ENCODE measurements at regions not wholly inside any gene's neighbourhood (a gene's known extent, or its start where the extent isn't known, plus 50 kb on each side); places are given as distances from the start of the nearest gene placed in this dataset.

GRCh38 chr3:53999725-54000124 is 108.1 kb upstream of the SELENOK start:
- Histone ChIP-seq H3K4me3 (ENCODE audit: control insufficient read depth in 2 of 3, extremely low read depth in 1 of 3, insufficient read depth in 2 of 3, low read depth in 1 of 3, low read length in 3 of 3) (no peak overlapping the region), H4K20me1 (ENCODE audit: control insufficient read depth, extremely low read depth, insufficient read depth, low read length) (no peaks in the 10 kb centered on the region), H3K27me3 (ENCODE audit: control insufficient read depth, extremely low read depth, insufficient read depth, low read length) (no peaks in the 10 kb centered on the region), H2AFZ (ENCODE audit: control insufficient read depth, low read length) (no peak overlapping the region), H3K27ac (ENCODE audit: control insufficient read depth, insufficient read depth, low read length) (no peak overlapping the region), H3K79me2 (ENCODE audit: control insufficient read depth, insufficient read depth, low read length) (no peaks in the 10 kb centered on the region), H3K4me1 (ENCODE audit: control insufficient read depth, extremely low read depth, insufficient read depth, low read length) (no peaks in the 10 kb centered on the region), H3K9me3 (ENCODE audit: control insufficient read depth, low read depth, low read length) (no peaks in the 10 kb centered on the region), H3K36me3 (ENCODE audit: control insufficient read depth in 2 of 2, extremely low read depth in 1 of 2, insufficient read depth in 2 of 2, low read length in 2 of 2) (no peaks in the 10 kb centered on the region), H3K9ac (ENCODE audit: control insufficient read depth, extremely low read depth, insufficient read depth, low read length) (no peak overlapping the region), H3K4me2 (ENCODE audit: control insufficient read depth, extremely low read depth, insufficient read depth, low read depth, low read length) (no peak overlapping the region), H3K9me1 (ENCODE audit: control insufficient read depth, extremely low read depth, insufficient read depth, low read length) (no peaks in the 10 kb centered on the region)
- dilution Hi-C loops (cut with MboI; ENCODE audit: extremely low pct_ligation_motif_present, low sequenced_read_pairs) = no loop called here
- FAIRE-seq = no peak
- no peak for DNase-seq (ENCODE audit: low read depth, low spot score)
- TF ChIP-seq EZH2 (IDR thresholded peaks at IDR 0.05; ENCODE audit: low read length) (no peak), CTCF (optimal IDR thresholded peaks at IDR 0.05 in 1 of 3, IDR thresholded peaks at IDR 0.05 in 1 of 3, conservative IDR thresholded peaks at IDR 0.05 in 1 of 3; ENCODE audit: extremely low read depth in 1 of 3, insufficient read depth in 2 of 3, low read length in 3 of 3) (no peak)

DNA sequence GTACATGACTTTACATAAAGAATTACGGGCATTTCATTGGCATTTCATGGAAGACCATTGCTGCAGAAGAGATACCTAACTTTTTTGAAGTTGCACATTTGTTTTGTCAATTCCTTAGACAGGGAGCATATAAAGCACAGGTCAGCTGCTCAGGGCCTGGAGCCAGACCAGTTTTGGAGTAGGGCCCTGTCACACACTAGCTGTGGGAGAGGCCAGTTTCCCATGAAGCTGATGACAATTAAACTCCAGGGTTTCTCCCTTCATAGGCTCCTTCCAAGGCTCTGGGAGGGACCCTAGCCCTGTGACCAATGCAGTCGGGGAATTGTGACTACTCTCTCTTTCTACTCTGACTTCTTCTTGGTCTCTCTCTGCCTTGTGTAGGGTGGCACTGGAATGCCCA is 107.3 kb upstream of the SELENOK start:
- no peak overlapping the region for H3K4me2 ChIP-seq (ENCODE audit: control insufficient read depth, extremely low read depth, insufficient read depth, low read depth, low read length)
- no peaks in the 10 kb centered on the region for H4K20me1 ChIP-seq (ENCODE audit: control insufficient read depth, extremely low read depth, insufficient read depth, low read length)
- no peaks in the 10 kb centered on the region for H3K27me3 ChIP-seq (ENCODE audit: control insufficient read depth, extremely low read depth, insufficient read depth, low read length)
- no peak overlapping the region for H3K27ac ChIP-seq (ENCODE audit: control insufficient read depth, insufficient read depth, low read length)
- H3K36me3 ChIP-seq (ENCODE audit: control insufficient read depth in 2 of 2, extremely low read depth in 1 of 2, insufficient read depth in 2 of 2, low read length in 2 of 2) = no peaks in the 10 kb centered on the region
- no peak for FAIRE-seq
- no peak overlapping the region for H3K9ac ChIP-seq (ENCODE audit: control insufficient read depth, extremely low read depth, insufficient read depth, low read length)
- H3K4me1 ChIP-seq (ENCODE audit: control insufficient read depth, extremely low read depth, insufficient read depth, low read length) = no peaks in the 10 kb centered on the region
- no peak for DNase-seq (ENCODE audit: low read depth, low spot score)
- TF ChIP-seq EZH2 (IDR thresholded peaks at IDR 0.05; ENCODE audit: low read length) (no peak), CTCF (optimal IDR thresholded peaks at IDR 0.05 in 1 of 3, IDR thresholded peaks at IDR 0.05 in 1 of 3, conservative IDR thresholded peaks at IDR 0.05 in 1 of 3; ENCODE audit: extremely low read depth in 1 of 3, insufficient read depth in 2 of 3, low read length in 3 of 3) (no peak)
- no peaks in the 10 kb centered on the region for H3K79me2 ChIP-seq (ENCODE audit: control insufficient read depth, insufficient read depth, low read length)
- no peak overlapping the region for H3K4me3 ChIP-seq (ENCODE audit: control insufficient read depth in 2 of 3, extremely low read depth in 1 of 3, insufficient read depth in 2 of 3, low read depth in 1 of 3, low read length in 3 of 3)
- H3K9me1 ChIP-seq (ENCODE audit: control insufficient read depth, extremely low read depth, insufficient read depth, low read length) = no peaks in the 10 kb centered on the region
- H2AFZ ChIP-seq (ENCODE audit: control insufficient read depth, low read length) = no peak overlapping the region
- no peaks in the 10 kb centered on the region for H3K9me3 ChIP-seq (ENCODE audit: control insufficient read depth, low read depth, low read length)
- dilution Hi-C loops (cut with MboI; ENCODE audit: extremely low pct_ligation_motif_present, low sequenced_read_pairs) = no loop called here
